ENCODE measurements at regions not wholly inside any gene's neighbourhood (a gene's known extent, or its start where the extent isn't known, plus 50 kb on each side); places are given as distances from the start of the nearest gene placed in this dataset.
A peak's percentile ranks its signal among the peaks of the same experiment; 100 is the strongest.
"Not testable (repeated sequence)": the region's sequence is repeated elsewhere in the genome, so short reads cannot be mapped to it uniquely, and the experiment has no call there.

DNA sequence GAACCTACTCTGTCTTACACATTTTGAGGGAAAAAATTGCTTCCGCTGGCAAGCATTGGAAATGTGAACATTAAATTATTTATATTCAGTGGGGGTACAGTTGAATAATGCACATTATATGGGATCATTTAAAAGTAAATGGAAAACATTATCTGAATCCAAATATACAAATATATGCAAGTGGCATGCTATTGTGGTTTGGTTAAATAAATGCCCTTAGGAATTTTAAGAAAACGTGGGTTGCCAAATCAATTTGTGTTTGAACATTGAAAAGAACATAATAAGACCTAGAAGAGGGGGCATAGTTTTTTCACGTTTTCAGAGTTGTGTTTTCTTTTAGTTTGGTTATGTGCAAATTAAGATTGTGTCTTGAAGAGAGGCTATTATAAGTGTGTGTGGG is 230.5 kb upstream of the PRKX start:
- DNase-seq (ENCODE audit: low spot score): no peak
- intact Hi-C loops (cut with DNase I): no loop called here

DNA sequence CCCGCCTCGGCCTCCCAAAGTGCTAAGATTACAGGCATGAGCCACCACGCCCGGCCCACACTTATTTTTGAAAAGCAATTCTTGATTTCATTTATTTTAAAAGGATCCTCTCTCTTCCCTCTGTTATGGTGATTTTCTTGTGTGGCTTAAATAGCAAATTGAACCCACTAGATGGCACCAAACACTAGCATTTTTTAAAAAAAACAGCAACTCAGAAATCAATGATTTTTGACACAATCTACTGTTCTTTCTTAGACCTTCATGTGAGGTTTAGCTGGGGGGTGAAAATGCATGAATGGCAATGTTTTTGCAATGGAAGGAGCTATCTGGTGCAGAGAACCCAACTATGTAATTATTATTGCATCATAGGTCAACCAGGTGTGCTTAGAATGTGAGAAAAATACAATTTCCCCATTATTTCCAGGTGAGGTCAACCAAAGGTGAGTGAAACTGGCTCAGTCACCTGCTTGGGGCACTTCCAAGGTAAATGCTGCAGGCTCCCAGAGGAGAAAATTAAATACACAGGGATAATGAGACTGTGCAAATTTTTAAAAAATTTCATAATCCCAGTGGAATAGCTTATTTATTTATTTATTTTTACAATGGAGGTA is 226.7 kb upstream of the PRKX start:
- intact Hi-C loops (cut with DNase I): no loop called here

DNA sequence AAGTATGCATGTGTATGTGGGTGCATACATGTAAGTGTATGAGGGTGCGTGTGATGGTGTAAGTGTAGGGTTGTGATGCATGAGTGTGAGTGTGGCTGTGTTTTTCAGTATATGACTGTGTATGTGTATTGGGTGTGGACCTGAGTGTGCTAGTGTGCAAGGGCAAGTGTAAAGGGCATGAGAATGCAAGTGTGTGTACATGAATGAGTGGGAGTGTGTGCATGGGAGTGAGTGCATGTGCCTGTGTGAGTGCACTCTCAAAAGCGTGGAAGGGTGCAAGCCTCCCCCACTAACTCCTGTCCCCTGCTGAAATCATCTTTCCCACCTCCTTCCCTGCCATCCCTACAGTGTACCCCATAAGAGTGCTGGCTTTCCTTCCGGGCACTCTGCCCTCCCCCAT is 225.1 kb upstream of the PRKX start:
- no peak for DNase-seq (ENCODE audit: low spot score)
- intact Hi-C loops (cut with DNase I): no loop called here

More for the DNA sequence above, 226.7 kb upstream of the PRKX start:
- DNase-seq (ENCODE audit: low spot score): no peak

DNA sequence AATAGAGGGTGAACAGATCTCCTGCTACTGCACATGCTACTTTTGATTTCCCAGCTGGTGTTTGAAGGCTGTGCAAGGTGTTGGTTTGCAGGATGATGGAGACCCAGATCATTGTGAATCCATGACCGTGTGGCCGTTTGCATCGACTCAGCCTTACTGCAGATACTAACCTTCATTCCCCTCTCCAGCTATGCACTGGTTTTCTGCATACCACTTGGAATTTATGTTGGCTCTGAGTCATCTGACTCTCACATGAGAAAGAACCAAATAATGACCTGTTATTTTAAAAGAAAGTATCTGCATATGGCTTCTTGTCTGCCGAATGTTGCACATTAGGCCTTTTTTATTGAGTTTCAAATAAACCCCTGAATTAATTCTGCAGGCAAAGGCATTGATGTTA is 221.7 kb upstream of the PRKX start:
- intact Hi-C loops (cut with DNase I); DNase-seq (ENCODE audit: low spot score): not testable (repeated sequence)

DNA sequence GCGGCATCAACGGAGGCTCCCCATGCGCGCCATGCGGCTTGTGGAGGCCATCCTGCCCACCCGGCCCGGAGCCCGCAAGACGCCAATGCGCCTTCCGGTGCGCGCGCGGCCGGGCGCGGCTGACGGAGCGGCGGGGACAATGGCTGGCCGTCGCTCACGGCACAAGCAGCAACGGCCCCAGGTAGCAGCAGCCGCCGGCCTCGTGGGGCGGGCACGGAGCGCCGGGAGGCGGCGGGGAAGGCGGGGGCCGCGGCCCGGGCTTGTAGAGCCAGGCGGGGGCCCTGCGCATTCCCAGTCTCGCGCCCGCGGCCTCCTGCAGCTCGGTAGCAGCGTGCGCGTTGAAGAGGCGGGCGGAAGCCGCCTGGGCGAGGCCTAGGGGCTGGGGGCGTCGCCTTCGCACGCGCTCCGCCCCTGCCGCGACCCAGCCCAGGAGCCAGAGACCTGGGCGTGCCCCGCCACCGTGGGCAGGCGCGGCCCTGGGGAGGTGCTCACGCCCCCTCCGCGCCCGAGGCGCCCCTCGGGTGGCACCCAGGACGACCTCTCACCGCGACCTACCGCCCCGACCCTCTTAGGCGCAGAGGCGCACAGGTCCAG is 207.1 kb upstream of the PRKX start:
- DNase-seq (ENCODE audit: low spot score); intact Hi-C loops (cut with DNase I): not testable (repeated sequence)

DNA sequence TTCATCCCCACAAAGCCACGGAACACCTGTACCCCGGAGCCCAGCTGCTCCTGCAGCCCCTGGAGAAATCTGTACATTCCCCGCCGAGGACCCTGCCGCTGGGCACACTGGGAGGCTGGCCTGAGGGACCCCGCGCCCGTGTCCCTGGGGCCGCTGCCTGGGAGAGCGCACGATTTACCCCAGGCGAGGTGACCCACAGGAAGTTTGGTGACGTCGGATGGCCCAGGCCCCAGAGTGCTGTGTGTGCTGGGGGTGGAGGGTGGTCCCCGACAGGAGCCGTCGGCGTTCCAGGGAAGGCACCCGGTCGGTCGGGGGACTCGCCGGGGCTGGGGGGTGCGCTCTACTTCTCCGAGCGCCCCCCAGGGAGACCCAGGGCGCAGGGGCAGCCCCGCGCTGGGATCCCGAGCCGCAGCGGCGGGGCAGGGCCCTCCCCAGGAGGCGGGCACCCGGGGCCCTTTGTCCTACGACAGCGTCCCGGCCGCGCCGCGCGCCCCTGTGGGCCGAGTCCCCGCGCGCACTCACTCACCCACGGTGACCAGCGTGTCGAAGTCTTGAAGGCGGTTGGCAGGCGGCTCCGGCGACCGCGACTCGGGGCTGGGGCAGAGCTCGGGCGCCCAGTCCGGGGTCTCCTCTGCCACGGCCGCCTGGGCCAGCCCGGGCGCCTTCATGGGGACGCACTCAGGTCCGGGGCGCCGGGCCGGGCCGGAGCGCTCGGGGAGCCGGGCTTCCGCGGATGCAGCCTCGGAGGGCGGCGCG is 206.4 kb upstream of the PRKX start:
- DNase-seq (ENCODE audit: low spot score); intact Hi-C loops (cut with DNase I): not testable (repeated sequence)

DNA sequence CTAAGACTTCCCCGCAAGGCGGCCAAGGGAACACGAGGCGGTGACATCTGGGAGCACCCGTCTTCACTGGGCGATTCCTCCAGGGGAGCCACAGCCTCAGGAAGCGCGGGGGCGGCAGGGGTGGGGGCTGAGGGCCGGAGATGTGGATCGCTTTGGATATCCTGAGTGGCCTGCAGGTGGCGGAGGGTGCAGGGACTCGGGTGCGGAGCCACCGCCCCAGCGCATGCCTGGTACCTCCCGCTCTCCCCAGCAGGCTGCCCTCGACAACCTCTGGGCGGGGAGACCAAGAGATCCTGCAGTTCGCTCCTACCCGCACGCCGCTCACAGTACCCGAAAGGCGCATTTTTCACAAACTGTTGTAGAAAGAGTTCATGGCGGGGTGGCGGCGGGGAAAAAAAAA is 201.4 kb upstream of the PRKX start:
- DNase-seq (ENCODE audit: low spot score); intact Hi-C loops (cut with DNase I): not testable (repeated sequence)

DNA sequence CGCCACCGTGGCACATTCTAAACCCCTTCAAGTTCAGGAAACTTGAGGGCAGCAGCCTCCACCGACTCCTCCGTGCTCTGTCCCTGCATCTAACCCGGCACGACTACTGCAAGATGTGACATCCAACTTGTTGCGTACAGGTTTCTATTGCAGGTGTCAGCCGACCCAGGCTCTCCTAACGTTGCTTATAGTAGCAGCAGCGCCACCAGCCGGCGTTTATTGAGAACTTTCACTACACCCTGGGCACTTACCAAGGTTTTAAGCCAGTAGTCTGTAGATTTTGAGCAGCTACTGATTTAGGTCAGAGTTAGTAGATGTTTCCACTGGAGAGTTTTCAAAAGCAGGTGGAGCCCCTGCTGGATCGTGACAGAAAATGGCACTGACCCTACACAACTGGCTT is 200.6 kb upstream of the PRKX start:
- DNase-seq (ENCODE audit: low spot score); intact Hi-C loops (cut with DNase I): not testable (repeated sequence)

DNA sequence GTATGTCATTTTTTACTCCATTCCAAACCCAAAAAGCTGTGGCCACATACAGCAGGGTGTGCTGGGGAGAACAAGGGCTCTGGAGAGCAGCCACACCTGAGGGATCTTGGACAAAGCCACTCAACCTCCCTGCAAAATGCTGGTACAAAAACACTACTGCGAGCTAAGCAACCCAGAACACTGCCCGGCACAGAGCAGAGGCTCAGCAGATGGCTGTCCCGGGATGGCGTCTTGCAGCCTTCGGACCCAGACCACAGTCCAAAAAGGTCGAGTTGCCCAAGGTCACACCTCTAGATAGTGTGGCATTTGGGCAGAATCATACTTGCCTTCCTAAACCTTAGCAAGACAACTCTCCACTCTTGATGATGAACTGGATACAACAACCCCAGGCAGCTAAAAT is 197.6 kb upstream of the PRKX start:
- intact Hi-C loops (cut with DNase I); DNase-seq (ENCODE audit: low spot score): not testable (repeated sequence)

DNA sequence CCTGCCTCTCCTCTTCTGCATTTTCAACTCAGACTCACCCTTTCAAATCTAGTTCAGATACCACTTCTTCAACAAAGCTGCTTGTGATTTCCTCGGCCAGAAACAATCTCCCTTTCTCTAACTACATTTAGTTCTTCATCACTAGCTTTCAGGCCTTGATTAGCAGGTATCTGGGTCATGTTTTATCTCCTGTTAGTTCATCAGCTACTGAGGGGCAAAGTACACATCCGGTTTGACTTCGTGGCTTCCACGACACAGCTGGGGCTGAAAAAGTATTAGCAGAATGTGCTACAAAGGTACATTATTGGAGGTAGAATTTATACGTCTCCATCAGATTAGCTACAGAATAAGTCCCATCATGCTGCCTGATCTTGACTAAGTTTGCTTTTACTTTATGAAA is 197.2 kb upstream of the PRKX start:
- DNase-seq (ENCODE audit: low spot score); intact Hi-C loops (cut with DNase I): not testable (repeated sequence)

DNA sequence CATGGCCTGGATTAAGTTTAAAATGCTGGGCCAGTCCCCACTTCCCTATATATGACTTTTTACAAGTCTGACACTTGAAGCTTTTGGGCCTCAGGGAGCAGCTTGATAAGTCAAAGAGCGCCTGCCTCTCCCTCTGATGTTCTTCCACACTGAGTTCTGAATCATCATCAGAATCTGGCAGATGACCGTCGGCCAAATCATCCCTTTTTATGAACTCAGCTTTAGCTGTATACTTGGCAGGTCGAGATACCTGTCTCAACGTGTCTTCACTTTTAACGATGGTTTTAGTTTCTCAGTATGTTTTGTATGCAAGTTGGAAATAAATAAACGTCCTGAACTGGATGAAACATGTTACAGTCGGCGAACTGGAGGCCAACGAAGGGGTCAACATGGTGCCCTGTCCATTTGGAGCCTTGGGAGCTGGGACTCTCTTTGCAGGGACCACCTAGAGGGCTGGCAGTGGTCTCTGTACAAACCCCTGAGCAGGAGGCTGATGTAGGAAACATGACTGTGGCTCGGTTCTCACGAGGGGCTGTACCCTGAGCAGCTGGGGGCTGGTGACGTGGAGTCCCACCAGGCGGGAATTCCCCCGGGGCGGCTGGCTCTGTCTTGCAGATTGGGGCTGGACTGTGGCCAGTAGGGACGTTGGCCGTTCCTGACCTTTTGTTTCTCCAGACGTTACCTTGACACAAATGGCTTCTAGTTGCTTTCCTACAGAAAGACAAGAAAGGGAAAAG is 192.2 kb upstream of the PRKX start:
- DNase-seq (ENCODE audit: low spot score); intact Hi-C loops (cut with DNase I): not testable (repeated sequence)

DNA sequence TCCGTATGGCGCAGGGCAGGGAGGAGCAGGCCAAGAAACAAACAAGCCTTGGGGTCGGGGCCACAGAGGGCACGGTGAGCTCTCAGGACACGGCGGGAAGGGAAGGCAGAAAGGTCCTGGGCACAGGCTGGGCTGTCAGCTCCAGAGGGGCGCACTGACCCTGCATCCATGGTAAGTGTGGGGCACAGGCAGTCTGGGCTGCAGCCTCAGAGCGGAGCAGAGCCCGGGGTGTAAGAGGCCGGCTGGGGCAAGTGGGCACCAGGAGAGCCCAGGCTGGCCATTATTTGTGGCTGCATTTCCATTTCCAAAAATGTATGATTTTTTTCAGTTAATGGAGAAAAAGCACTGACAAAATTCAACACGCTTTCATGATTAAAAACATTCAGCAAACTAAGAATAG is 188.8 kb upstream of the PRKX start:
- intact Hi-C loops (cut with DNase I): not testable (repeated sequence)
- peak; percentile 7 for DNase-seq (ENCODE audit: low spot score)

DNA sequence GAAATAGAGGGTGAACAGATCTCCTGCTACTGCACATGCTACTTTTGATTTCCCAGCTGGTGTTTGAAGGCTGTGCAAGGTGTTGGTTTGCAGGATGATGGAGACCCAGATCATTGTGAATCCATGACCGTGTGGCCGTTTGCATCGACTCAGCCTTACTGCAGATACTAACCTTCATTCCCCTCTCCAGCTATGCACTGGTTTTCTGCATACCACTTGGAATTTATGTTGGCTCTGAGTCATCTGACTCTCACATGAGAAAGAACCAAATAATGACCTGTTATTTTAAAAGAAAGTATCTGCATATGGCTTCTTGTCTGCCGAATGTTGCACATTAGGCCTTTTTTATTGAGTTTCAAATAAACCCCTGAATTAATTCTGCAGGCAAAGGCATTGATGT is 183.3 kb upstream of the PRKX start:
- DNase-seq (ENCODE audit: low spot score); intact Hi-C loops (cut with DNase I): not testable (repeated sequence)

DNA sequence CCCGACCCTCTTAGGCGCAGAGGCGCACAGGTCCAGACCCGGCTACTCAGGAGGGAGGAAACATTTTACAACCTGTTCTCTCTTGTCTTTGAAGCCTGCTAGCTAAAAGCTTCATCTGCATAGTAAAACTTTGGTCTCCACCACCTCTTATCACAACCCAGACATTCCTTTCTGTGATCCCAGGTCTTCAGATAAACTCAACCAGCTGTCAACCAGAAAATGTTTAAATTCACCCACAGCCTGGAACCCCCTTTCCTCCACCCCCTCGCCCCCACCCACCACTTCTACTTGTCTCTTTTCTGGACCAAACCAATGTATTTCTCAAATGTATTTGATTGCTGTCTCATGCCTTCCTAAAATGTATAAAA is 169.1 kb upstream of the PRKX start:
- intact Hi-C loops (cut with DNase I); DNase-seq (ENCODE audit: low spot score): not testable (repeated sequence)

DNA sequence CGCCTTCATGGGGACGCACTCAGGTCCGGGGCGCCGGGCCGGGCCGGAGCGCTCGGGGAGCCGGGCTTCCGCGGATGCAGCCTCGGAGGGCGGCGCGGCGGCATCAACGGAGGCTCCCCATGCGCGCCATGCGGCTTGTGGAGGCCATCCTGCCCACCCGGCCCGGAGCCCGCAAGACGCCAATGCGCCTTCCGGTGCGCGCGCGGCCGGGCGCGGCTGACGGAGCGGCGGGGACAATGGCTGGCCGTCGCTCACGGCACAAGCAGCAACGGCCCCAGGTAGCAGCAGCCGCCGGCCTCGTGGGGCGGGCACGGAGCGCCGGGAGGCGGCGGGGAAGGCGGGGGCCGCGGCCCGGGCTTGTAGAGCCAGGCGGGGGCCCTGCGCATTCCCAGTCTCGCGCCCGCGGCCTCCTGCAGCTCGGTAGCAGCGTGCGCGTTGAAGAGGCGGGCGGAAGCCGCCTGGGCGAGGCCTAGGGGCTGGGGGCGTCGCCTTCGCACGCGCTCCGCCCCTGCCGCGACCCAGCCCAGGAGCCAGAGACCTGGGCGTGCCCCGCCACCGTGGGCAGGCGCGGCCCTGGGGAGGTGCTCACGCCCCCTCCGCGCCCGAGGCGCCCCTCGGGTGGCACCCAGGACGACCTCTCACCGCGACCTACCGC is 168.6 kb upstream of the PRKX start:
- intact Hi-C loops (cut with DNase I); DNase-seq (ENCODE audit: low spot score): not testable (repeated sequence)

DNA sequence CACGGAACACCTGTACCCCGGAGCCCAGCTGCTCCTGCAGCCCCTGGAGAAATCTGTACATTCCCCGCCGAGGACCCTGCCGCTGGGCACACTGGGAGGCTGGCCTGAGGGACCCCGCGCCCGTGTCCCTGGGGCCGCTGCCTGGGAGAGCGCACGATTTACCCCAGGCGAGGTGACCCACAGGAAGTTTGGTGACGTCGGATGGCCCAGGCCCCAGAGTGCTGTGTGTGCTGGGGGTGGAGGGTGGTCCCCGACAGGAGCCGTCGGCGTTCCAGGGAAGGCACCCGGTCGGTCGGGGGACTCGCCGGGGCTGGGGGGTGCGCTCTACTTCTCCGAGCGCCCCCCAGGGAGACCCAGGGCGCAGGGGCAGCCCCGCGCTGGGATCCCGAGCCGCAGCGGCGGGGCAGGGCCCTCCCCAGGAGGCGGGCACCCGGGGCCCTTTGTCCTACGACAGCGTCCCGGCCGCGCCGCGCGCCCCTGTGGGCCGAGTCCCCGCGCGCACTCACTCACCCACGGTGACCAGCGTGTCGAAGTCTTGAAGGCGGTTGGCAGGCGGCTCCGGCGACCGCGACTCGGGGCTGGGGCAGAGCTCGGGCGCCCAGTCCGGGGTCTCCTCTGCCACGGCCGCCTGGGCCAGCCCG is 167.9 kb upstream of the PRKX start:
- intact Hi-C loops (cut with DNase I); DNase-seq (ENCODE audit: low spot score): not testable (repeated sequence)

DNA sequence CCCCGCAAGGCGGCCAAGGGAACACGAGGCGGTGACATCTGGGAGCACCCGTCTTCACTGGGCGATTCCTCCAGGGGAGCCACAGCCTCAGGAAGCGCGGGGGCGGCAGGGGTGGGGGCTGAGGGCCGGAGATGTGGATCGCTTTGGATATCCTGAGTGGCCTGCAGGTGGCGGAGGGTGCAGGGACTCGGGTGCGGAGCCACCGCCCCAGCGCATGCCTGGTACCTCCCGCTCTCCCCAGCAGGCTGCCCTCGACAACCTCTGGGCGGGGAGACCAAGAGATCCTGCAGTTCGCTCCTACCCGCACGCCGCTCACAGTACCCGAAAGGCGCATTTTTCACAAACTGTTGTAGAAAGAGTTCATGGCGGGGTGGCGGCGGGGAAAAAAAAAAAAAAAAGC is 162.9 kb upstream of the PRKX start:
- intact Hi-C loops (cut with DNase I): not testable (repeated sequence)

DNA sequence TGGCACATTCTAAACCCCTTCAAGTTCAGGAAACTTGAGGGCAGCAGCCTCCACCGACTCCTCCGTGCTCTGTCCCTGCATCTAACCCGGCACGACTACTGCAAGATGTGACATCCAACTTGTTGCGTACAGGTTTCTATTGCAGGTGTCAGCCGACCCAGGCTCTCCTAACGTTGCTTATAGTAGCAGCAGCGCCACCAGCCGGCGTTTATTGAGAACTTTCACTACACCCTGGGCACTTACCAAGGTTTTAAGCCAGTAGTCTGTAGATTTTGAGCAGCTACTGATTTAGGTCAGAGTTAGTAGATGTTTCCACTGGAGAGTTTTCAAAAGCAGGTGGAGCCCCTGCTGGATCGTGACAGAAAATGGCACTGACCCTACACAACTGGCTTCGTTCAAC is 162.2 kb upstream of the PRKX start:
- DNase-seq (ENCODE audit: low spot score); intact Hi-C loops (cut with DNase I): not testable (repeated sequence)

More for the DNA sequence above, 162.9 kb upstream of the PRKX start:
- DNase-seq (ENCODE audit: low spot score): not testable (repeated sequence)
